ENCODE measurements at regions not wholly inside any gene's neighbourhood (a gene's known extent, or its start where the extent isn't known, plus 50 kb on each side); places are given as distances from the start of the nearest gene placed in this dataset.
A peak's percentile ranks its signal among the peaks of the same experiment; 100 is the strongest.
"Not testable (repeated sequence)": the region's sequence is repeated elsewhere in the genome, so short reads cannot be mapped to it uniquely, and the experiment has no call there.

- FAIRE-seq (no peak), DNase-seq (ENCODE audit: insufficient read length, low spot score) (no peak)
- TF ChIP-seq POLR2A (IDR thresholded peaks at IDR 0.05; ENCODE audit: low read depth, low read length), result no peak
Observed at GRCh38 chr4:33923469-33923868, 2320.8 kb downstream of the ARAP2 start.

DNA sequence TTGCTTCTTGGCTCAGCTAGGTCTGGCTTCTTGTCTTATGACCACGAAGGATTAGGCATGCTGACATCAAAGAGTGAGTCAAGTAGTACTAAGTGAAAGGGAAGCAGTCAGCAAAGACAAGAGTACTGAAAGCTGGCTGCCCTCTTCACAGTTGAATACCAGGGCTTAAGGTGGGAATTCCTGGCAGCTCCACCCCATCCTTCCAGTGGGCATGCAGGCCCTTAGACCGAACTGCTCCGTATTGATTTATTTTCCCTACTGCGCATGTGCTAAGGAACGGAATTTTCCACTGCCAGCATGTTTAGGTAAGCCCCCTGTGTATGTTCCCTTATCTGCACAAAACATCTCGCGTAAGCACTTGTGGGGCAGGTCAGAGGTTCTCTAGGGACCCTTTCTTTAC, 2320.1 kb downstream of the ARAP2 start:
- FAIRE-seq, result peak; percentile 95
- DNase-seq (ENCODE audit: insufficient read length, low spot score), result peak; percentile 5

DNA sequence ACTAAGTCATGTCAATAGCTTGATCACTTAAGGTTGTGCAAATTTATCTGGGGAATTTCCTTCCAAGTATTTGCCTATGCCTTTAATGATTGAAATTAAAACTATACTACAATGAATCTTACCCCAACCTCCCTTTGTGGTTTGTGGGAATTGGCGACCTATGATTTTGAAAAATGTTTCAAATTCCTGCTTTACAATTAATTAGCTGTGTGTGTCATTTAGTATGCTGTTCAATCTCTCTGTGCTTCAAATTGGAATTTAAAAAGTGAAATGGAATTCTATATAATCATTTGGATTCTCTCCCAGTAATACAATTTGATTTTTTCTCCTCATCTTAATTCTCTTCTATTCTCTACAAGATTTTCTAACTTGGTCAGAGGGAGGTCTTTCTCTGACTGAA, 2319.5 kb downstream of the ARAP2 start:
- FAIRE-seq (no peak), DNase-seq (ENCODE audit: insufficient read length, low spot score) (no peak)
- no peak for TF ChIP-seq POLR2A (IDR thresholded peaks at IDR 0.05; ENCODE audit: low read depth, low read length)

More for the DNA sequence above, 2320.1 kb downstream of the ARAP2 start:
- TF ChIP-seq POLR2A (IDR thresholded peaks at IDR 0.05; ENCODE audit: low read depth, low read length), result peak; percentile 25; the same call in 1 of the 2 replicates

DNA sequence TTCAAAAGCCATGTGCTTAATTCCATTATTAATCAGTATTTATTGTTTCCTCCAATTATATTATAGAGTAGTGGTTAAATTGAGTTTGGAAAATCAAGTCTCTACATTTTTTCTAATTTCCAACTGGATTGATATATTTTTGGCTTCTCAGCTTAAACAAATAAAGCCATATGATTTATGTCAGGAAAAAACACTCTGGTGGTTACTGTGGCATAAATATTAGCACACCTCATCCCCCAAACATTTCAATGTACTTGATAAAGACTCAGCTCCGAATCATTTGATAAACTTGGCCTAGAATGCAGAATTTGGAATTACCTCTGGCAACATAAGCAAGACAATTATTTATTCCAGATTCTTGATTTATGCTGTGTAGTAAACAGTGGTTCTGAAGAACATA, 2313.8 kb downstream of the ARAP2 start:
- TF ChIP-seq POLR2A (IDR thresholded peaks at IDR 0.05; ENCODE audit: low read depth, low read length), result no peak
- DNase-seq (ENCODE audit: insufficient read length, low spot score), result no peak
- no peak for FAIRE-seq

DNA sequence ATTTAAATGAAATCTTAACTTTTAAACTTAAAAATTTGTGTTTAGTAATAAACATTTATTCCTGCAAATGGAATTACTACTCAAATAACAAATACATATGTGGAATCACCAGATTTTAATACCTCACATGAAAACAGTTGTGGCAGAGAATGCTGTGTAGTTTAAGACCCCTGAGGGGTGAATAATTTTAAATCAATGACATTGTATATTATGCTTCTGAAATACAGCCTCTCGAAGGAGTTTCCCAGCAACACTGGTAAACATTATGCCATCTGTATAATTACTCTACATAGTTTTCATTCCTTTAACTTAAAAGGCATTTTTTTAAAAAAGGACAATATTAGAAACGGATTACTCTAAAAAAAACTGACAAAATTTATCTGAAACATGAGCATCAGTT, 2313.3 kb downstream of the ARAP2 start:
- DNase-seq (ENCODE audit: insufficient read length, low spot score) (no peak), FAIRE-seq (no peak)
- TF ChIP-seq POLR2A (IDR thresholded peaks at IDR 0.05; ENCODE audit: low read depth, low read length), result no peak

GRCh38 chr4:33940281-33940680, 2304.0 kb downstream of the ARAP2 start:
- no peak for FAIRE-seq
- DNase-seq (ENCODE audit: insufficient read length, low spot score), result no peak
- TF ChIP-seq POLR2A (IDR thresholded peaks at IDR 0.05; ENCODE audit: low read depth, low read length), result no peak

DNA sequence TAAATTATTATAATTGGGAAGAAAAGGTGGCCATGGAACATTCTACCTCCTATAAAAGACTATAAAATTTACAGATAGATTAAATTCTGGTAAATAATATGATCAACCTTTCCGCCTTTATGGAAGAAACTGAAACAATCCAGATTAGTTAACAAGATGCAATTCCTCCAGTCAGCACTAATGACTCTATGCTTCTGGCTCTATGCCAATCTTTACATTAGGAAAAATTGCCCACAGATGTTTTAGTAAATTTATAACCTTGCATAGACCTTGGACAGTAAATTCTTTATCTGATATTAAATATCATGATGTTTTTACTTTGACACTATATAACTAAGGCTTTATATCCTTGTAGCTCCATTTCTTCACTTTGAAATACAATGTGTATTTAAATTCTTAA, 2302.5 kb downstream of the ARAP2 start:
- TF ChIP-seq POLR2A (IDR thresholded peaks at IDR 0.05; ENCODE audit: low read depth, low read length), result no peak
- DNase-seq (ENCODE audit: insufficient read length, low spot score) (no peak), FAIRE-seq (no peak)

GRCh38 chr4:33948921-33949320, 2295.4 kb downstream of the ARAP2 start:
- TF ChIP-seq POLR2A (IDR thresholded peaks at IDR 0.05; ENCODE audit: low read depth, low read length), result no peak
- DNase-seq (ENCODE audit: insufficient read length, low spot score), result no peak

DNA sequence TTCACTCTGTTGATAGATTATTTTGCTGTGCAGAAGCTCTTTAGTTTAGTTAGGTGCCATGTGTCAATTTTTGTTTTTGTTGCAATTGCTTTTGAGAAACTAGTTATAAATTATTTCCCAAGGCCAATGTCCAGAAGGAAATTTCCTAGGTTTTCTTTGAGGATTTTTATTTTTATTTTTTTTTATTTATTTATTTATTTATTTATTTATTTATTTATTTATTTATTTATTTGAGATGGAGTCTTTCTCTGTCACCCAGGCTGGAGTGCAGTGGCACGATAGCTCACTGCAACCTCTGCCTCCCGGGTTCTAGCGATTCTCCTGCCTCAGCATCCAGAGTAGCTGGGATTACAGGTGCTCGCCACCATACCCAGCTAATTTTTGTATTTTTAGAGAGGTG, 2290.5 kb downstream of the ARAP2 start:
- not testable (repeated sequence) for DNase-seq (ENCODE audit: insufficient read length, low spot score); FAIRE-seq

More at GRCh38 chr4:33948921-33949320, 2295.4 kb downstream of the ARAP2 start:
- FAIRE-seq, result no peak

GRCh38 chr4:33954759-33955158, 2289.6 kb downstream of the ARAP2 start:
- FAIRE-seq, result no peak
- no peak for TF ChIP-seq POLR2A (IDR thresholded peaks at IDR 0.05; ENCODE audit: low read depth, low read length)

GRCh38 chr4:33959519-33959918, 2284.8 kb downstream of the ARAP2 start:
- no peak for DNase-seq (ENCODE audit: insufficient read length, low spot score)

More at GRCh38 chr4:33954759-33955158, 2289.6 kb downstream of the ARAP2 start:
- DNase-seq (ENCODE audit: insufficient read length, low spot score), result no peak

GRCh38 chr4:33961761-33962160, 2282.6 kb downstream of the ARAP2 start:
- DNase-seq (ENCODE audit: insufficient read length, low spot score), result peak; percentile 0
- FAIRE-seq, result no peak
- TF ChIP-seq POLR2A (IDR thresholded peaks at IDR 0.05; ENCODE audit: low read depth, low read length), result no peak

More at GRCh38 chr4:33959519-33959918, 2284.8 kb downstream of the ARAP2 start:
- FAIRE-seq, result no peak
- no peak for TF ChIP-seq POLR2A (IDR thresholded peaks at IDR 0.05; ENCODE audit: low read depth, low read length)

GRCh38 chr4:33966808-33967207, 2277.5 kb downstream of the ARAP2 start:
- FAIRE-seq (no peak), DNase-seq (ENCODE audit: insufficient read length, low spot score) (no peak)
- no peak for TF ChIP-seq POLR2A (IDR thresholded peaks at IDR 0.05; ENCODE audit: low read depth, low read length)

- FAIRE-seq, result no peak
- TF ChIP-seq POLR2A (IDR thresholded peaks at IDR 0.05; ENCODE audit: low read depth, low read length), result no peak
- DNase-seq (ENCODE audit: insufficient read length, low spot score), result no peak
Observed at GRCh38 chr4:33974270-33974669, 2270.0 kb downstream of the ARAP2 start.

DNA sequence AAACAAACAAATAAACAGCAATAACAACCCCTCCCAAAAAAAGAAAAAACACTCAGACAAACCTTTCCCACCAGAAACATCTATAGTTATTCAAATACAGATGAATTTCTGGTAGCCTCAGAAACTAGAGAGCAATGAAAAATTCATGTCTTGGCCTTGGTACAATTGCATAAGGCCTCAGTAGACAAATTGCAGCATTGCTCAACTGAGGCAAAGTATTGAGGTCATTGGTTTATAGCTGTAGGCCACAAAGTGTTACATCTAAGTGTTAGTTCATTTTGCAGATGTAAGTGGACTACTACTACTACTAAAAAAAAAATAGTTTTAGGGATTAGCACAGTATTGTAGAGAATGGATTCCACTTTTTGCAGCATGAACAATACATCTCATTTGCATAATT, 2268.3 kb downstream of the ARAP2 start:
- TF ChIP-seq POLR2A (IDR thresholded peaks at IDR 0.05; ENCODE audit: low read depth, low read length), result no peak
- DNase-seq (ENCODE audit: insufficient read length, low spot score) (no peak), FAIRE-seq (no peak)

GRCh38 chr4:33979781-33980180, 2264.5 kb downstream of the ARAP2 start:
- FAIRE-seq, result not testable (repeated sequence)

More at GRCh38 chr4:33979781-33980180, 2264.5 kb downstream of the ARAP2 start:
- not testable (repeated sequence) for DNase-seq (ENCODE audit: insufficient read length, low spot score)

Data from H54 (cell line).